H9 (cell line): ENCODE measurements at regions not wholly inside any gene's neighbourhood (a gene's known extent, or its start where the extent isn't known, plus 50 kb on each side); places are given as distances from the start of the nearest gene placed in this dataset.

ENCODE experiments used
- DNase-seq: peaks from one replicate; pipeline ENCODE4 v3.0.0-alpha.2; 2017
- H2AFZ ChIP-seq: one replicate; pipeline ENCODE4 v1.6.1; 2013; ENCODE audit warnings: mild to moderate bottlenecking, low read length, control low read depth, moderate library complexity
- H2AK5ac ChIP-seq: 2 replicates; pipeline ENCODE4 v1.6.1; 2013; ENCODE audit warnings: low read length, control low read depth, mixed read lengths; ENCODE audit not compliant: insufficient read length
- H2BK120ac ChIP-seq: one replicate; pipeline ENCODE4 v1.6.1; 2013; ENCODE audit warnings: low read depth, mild to moderate bottlenecking, low read length, control low read depth, inconsistent platforms; ENCODE audit not compliant: poor library complexity, severe bottlenecking
- H2BK12ac ChIP-seq: 2 replicates; pipeline ENCODE4 v1.6.1; 2013; ENCODE audit warnings: low read length, control low read depth, mixed read lengths, low read depth; ENCODE audit not compliant: insufficient read length
- H2BK15ac ChIP-seq: 2 replicates; pipeline ENCODE4 v1.6.1; 2013; ENCODE audit warnings: low read depth, low read length, control low read depth
- H2BK20ac ChIP-seq: one replicate; pipeline ENCODE4 v1.6.1; 2013; ENCODE audit warnings: low read depth, mild to moderate bottlenecking, low read length, control low read depth, inconsistent platforms; ENCODE audit not compliant: poor library complexity, severe bottlenecking
- H2BK5ac ChIP-seq: 2 replicates; pipeline ENCODE4 v1.6.1; 2013; ENCODE audit warnings: low read length, control low read depth, mixed read lengths; ENCODE audit not compliant: insufficient read length
- H3K14ac ChIP-seq: 2 replicates; pipeline ENCODE4 v1.6.1; 2013; ENCODE audit warnings: low read length, control low read depth; ENCODE audit not compliant: insufficient read depth
- H3K18ac ChIP-seq: 2 replicates; pipeline ENCODE4 v1.6.1; 2013; ENCODE audit warnings: low read depth, mild to moderate bottlenecking, mixed read lengths, low read length, control low read depth; ENCODE audit not compliant: insufficient read length
- H3K23ac ChIP-seq: 2 replicates; pipeline ENCODE4 v1.6.1; 2013; ENCODE audit warnings: low read length, control low read depth, mixed read lengths, low read depth; ENCODE audit not compliant: insufficient read length
- H3K23me2 ChIP-seq: 2 replicates; pipeline ENCODE4 v1.6.1; 2013; ENCODE audit warnings: low read depth, mild to moderate bottlenecking, mixed read lengths, low read length, control low read depth; ENCODE audit not compliant: insufficient read length, poor library complexity, severe bottlenecking
- H3K27ac ChIP-seq: 2 replicates; pipeline ENCODE4 v1.5.1; 2013; ENCODE audit warnings: low read length, control low read depth, mixed read lengths, low read depth; ENCODE audit not compliant: insufficient read length
- H3K27me3 ChIP-seq: 2 replicates; pipeline ENCODE4 v1.6.1; 2013; ENCODE audit warnings: low read length, control low read depth, inconsistent platforms; ENCODE audit not compliant: insufficient read depth
- H3K4ac ChIP-seq: 2 replicates; pipeline ENCODE4 v1.6.1; 2013; ENCODE audit warnings: low read depth, mild to moderate bottlenecking, control low read depth, inconsistent platforms, low read length, moderate library complexity
- H3K4me1 ChIP-seq: 2 replicates; pipeline ENCODE4 v1.6.1; 2013; ENCODE audit warnings: low read length, control low read depth, inconsistent platforms; ENCODE audit not compliant: insufficient read depth
- H3K4me2 ChIP-seq: 2 replicates; pipeline ENCODE4 v1.6.1; 2013; ENCODE audit warnings: low read length, control low read depth, mixed read lengths; ENCODE audit not compliant: insufficient read length, insufficient read depth
- H3K56ac ChIP-seq: 2 replicates; pipeline ENCODE4 v1.6.1; 2013; ENCODE audit warnings: low read depth, mild to moderate bottlenecking, mixed read lengths, low read length, control low read depth; ENCODE audit not compliant: insufficient read length
- H3K79me1 ChIP-seq: 2 replicates; pipeline ENCODE4 v1.6.1; 2013; ENCODE audit warnings: low read depth, mild to moderate bottlenecking, moderate library complexity, low read length, control low read depth, inconsistent platforms; ENCODE audit not compliant: insufficient read depth, poor library complexity, severe bottlenecking
- H3K79me2 ChIP-seq: 2 replicates; pipeline ENCODE4 v1.6.1; 2013; ENCODE audit warnings: low read length, control low read depth, inconsistent platforms; ENCODE audit not compliant: insufficient read depth
- H3K9ac ChIP-seq: 2 replicates; pipeline ENCODE4 v1.6.1; 2013; ENCODE audit warnings: low read length, control low read depth, mixed read lengths; ENCODE audit not compliant: insufficient read length; ENCODE audit errors: extremely low read depth
- H3K9me3 ChIP-seq: one replicate; pipeline ENCODE4 v1.6.1; 2013; ENCODE audit warnings: low read depth, low read length, inconsistent platforms; ENCODE audit not compliant: control insufficient read depth
- H3T11ph ChIP-seq: one replicate; pipeline ENCODE4 v1.6.1; 2013; ENCODE audit warnings: mild to moderate bottlenecking, low read length, control low read depth, inconsistent platforms
- H4K20me1 ChIP-seq: one replicate; pipeline ENCODE4 v1.6.1; 2013; ENCODE audit not compliant: control insufficient read depth, insufficient read length, insufficient read depth
- H4K5ac ChIP-seq: 2 replicates; pipeline ENCODE4 v1.6.1; 2013; ENCODE audit warnings: low read depth, mild to moderate bottlenecking, mixed read lengths, low read length, control low read depth; ENCODE audit not compliant: insufficient read length
- H4K8ac ChIP-seq: replicated peaks from 2 replicates; pipeline ENCODE4 v1.6.1; 2013; ENCODE audit warnings: low read length, control low read depth, mixed read lengths, low read depth; ENCODE audit not compliant: insufficient read length
- H4K91ac ChIP-seq: 2 replicates; pipeline ENCODE4 v1.6.1; 2013; ENCODE audit warnings: low read depth, mild to moderate bottlenecking, moderate library complexity, mixed read lengths, low read length, control low read depth; ENCODE audit not compliant: insufficient read length
- H3K27ac Mint-ChIP-seq, 3 experiments: 2 replicates in 2 of 3; 3 replicates in 1 of 3; pipeline ENCODE4 v1.8.0; 2020 to 2021; ENCODE audit warnings: mixed read lengths in 3 of 3, mild to moderate bottlenecking in 1 of 3, moderate library complexity in 1 of 3
- H3K27me3 Mint-ChIP-seq: 2 replicates; pipeline ENCODE4 v1.8.0; 2021; ENCODE audit warnings: low read depth, mild to moderate bottlenecking, moderate library complexity, mixed read lengths
- H3K36me3 Mint-ChIP-seq, 3 experiments: 2 replicates in 2 of 3; 3 replicates in 1 of 3; pipeline ENCODE4 v1.8.0; 2020 to 2021; ENCODE audit warnings: low read depth in 3 of 3, mixed read lengths in 3 of 3; ENCODE audit not compliant: insufficient read depth in 1 of 3
- H3K4me1 Mint-ChIP-seq, 2 experiments: 2 replicates each; pipeline ENCODE4 v1.8.0; 2020; ENCODE audit warnings: mixed read lengths in 2 of 2
- H3K4me3 Mint-ChIP-seq, 2 experiments: 2 replicates in 1 of 2; 3 replicates in 1 of 2; pipeline ENCODE4 v1.8.0; 2020 to 2021; ENCODE audit warnings: mild to moderate bottlenecking in 2 of 2, mixed read lengths in 2 of 2, moderate library complexity in 1 of 2
- H3K9me3 Mint-ChIP-seq, 2 experiments: 2 replicates in 1 of 2; 3 replicates in 1 of 2; pipeline ENCODE4 v1.8.0; 2020; ENCODE audit warnings: mild to moderate bottlenecking in 2 of 2, mixed read lengths in 2 of 2, moderate library complexity in 1 of 2
- CTCF ChIP-seq: fragments of 200-600 bp; sonication (generic); conservative IDR thresholded peaks from 3 replicates; pipeline ENCODE4 v1.8.0; 2021; ENCODE audit warnings: antibody characterized with exemption, mild to moderate bottlenecking
- WGBS: extraction: QIAGEN DNeasy Blood & Tissue Kit; methylation state at CpG from one replicate; pipeline ENCODE4 v1.1.7; 2013; ENCODE audit warnings: missing lambda C conversion rate, low lambda C conversion rate, mixed read lengths; ENCODE audit not compliant: insufficient read length; ENCODE audit errors: extremely low coverage; 5-methylcytosine and 5-hydroxymethylcytosine counted together

- Mint-ChIP-seq H3K4me3 (no peak overlapping the region), H3K27me3 (no peaks in the 10 kb centered on the region), H3K4me1 (peaks cover 2% of the 10 kb centered on the region in 2 experiments; a peak in 2 of 4 replicates), H3K36me3 (no peaks in the 10 kb centered on the region), H3K27ac (no peak overlapping the region), H3K9me3 (no peaks in the 10 kb centered on the region)
- no peak for TF ChIP-seq CTCF
- Histone ChIP-seq H2AFZ (no peak overlapping the region), H2BK5ac (no peak overlapping the region), H2AK5ac (no peak overlapping the region), H3K79me1 (no peaks in the 10 kb centered on the region), H3K56ac (no peak overlapping the region), H3K9ac (no peak overlapping the region), H3K23ac (no peak overlapping the region), H2BK12ac (no peak overlapping the region), H3K23me2 (no peaks in the 10 kb centered on the region), H3T11ph (no peak overlapping the region), H2BK120ac (no peak overlapping the region), H2BK20ac (no peak overlapping the region), H3K4me1 (no peaks in the 10 kb centered on the region), H3K27me3 (no peaks in the 10 kb centered on the region), H4K8ac (no peak overlapping the region), H3K14ac (no peak overlapping the region), H3K79me2 (no peaks in the 10 kb centered on the region), H3K9me3 (no peaks in the 10 kb centered on the region), H3K18ac (no peak overlapping the region), H3K4ac (no peak overlapping the region), H3K27ac (no peak overlapping the region), H2BK15ac (no peak overlapping the region), H4K91ac (no peak overlapping the region), H4K20me1 (no peaks in the 10 kb centered on the region), H3K4me2 (no peak overlapping the region), H4K5ac (no peak overlapping the region)
- WGBS = no CpG with 5 or more reads among the region's 1 CpG
- no peak for DNase-seq
Measured at GRCh38 chr5:160961038-160961437, 109.0 kb upstream of the ATP10B start.
